ENCODE measurements at regions not wholly inside any gene's neighbourhood (a gene's known extent, or its start where the extent isn't known, plus 50 kb on each side); places are given as distances from the start of the nearest gene placed in this dataset.

DNA sequence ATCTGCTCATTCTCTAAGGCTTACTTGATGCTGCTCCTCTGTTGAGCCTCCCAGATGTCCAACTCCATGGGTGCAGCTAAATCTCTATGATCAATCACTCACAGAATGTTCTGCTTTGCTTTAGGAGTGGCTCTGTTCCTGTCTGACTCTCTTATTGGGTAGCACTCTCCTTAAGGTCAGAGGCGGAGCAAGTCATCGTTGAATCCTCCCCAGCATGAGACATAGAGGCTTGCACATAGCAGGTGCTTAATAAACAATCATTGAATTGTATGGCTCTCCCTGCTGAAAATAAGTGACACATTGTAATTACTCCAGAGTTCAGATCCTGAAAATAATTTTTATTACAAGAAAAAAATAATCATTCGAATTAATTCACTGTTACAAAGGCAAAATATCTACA is 69.7 kb downstream of the NPS start:
- TF ChIP-seq FOXK2 (IDR thresholded peaks at IDR 0.05) (no peak), NFYB (IDR thresholded peaks at IDR 0.05; ENCODE audit: insufficient read depth, low read depth, low read length) (no peak), SIX5 (IDR thresholded peaks at IDR 0.05; ENCODE audit: low read depth, low read length, severe bottlenecking) (no peak), SREBF2 (IDR thresholded peaks at IDR 0.05; ENCODE audit: low read length) (no peak)
